ENCODE measurements at regions not wholly inside any gene's neighbourhood (a gene's known extent, or its start where the extent isn't known, plus 50 kb on each side); places are given as distances from the start of the nearest gene placed in this dataset.

GRCh38 chr3:165343185-165343584 is 147.0 kb upstream of the SLITRK3 start:
- ChIA-PET CTCF (no interaction called here), RAD21 (ENCODE audit: unreplicated experiment) (interaction anchor here (0.9 kb wide), 1 partner anchor 9 kb away, joined by 3 read pairs; no protein-coding TSS in a partner anchor), POLR2A (no interaction called here), SMC1A (ENCODE audit: uncharacterized antibody, unreplicated experiment) (interaction anchor here (1.1 to 1.8 kb wide), 3 partner anchors 145 to 510 kb away, joined by 3 to 4 read pairs (median 3); no protein-coding TSS in a partner anchor)
- no peak overlapping the region for H3K27ac ChIP-seq (ENCODE audit: control insufficient read depth, insufficient read depth)
- ATAC-seq (no peak; the same call in 2 of the 3 replicates), DNase-seq (ENCODE audit: low read depth, low spot score) (no peak), FAIRE-seq (no peak)
- no peaks in the 10 kb centered on the region for H4K20me1 ChIP-seq (ENCODE audit: control insufficient read depth, insufficient read depth)
- no peaks in the 10 kb centered on the region for H3K79me2 ChIP-seq (ENCODE audit: control insufficient read depth, insufficient read depth, low read length)
- intact Hi-C loops (cut with micrococcal nuclease; ENCODE audit: unreplicated experiment) (no loop called here), in situ Hi-C loops (cut with MboI) (no loop called here)
- BruUV-seq (replicated peaks): no TSS peak
- H3K4me1 ChIP-seq (ENCODE audit: control insufficient read depth, insufficient read depth, low read length): no peaks in the 10 kb centered on the region
- WGBS (ENCODE audit: insufficient coverage, insufficient replicate concordance, low lambda C conversion rate, missing lambda C conversion rate): 39% methylated on average over 1 of the region's 1 CpG
- no peak overlapping the region for H3K4me2 ChIP-seq (ENCODE audit: control insufficient read depth, insufficient read depth)
- H3K36me3 ChIP-seq (ENCODE audit: control insufficient read depth in 2 of 2, insufficient read depth in 2 of 2, low read length in 1 of 2): no peaks in the 10 kb centered on the region
- no peaks in the 10 kb centered on the region for H3K9me3 ChIP-seq (replicated peaks; ENCODE audit: control insufficient read depth, insufficient read depth, low read length)
- H3K4me3 ChIP-seq: no peak overlapping the region
- H3K9ac ChIP-seq (ENCODE audit: control insufficient read depth, insufficient read depth, low read length): no peak overlapping the region
- no peak overlapping the region for H2AFZ ChIP-seq (ENCODE audit: control insufficient read depth, low read depth, low read length)
- no peaks in the 10 kb centered on the region for H3K27me3 ChIP-seq (replicated peaks in 1 of 2; ENCODE audit: control insufficient read depth in 2 of 2, insufficient read depth in 2 of 2, low read length in 1 of 2)
- TF ChIP-seq FOXM1 (IDR thresholded peaks at IDR 0.05; ENCODE audit: low read depth, low read length) (no peak), BHLHE40 (IDR thresholded peaks at IDR 0.05; ENCODE audit: borderline replicate concordance in 1 of 2, low read depth in 2 of 2, low read length in 1 of 2) (no peak), KDM1A (IDR thresholded peaks at IDR 0.05; ENCODE audit: borderline replicate concordance) (no peak), NR2C2 (IDR thresholded peaks at IDR 0.05; ENCODE audit: borderline replicate concordance, control insufficient read depth, insufficient read length, low read depth) (no peak), RAD21 (IDR thresholded peaks at IDR 0.05; ENCODE audit: insufficient read depth, low read depth, low read length) (no peak), TCF3 (IDR thresholded peaks at IDR 0.05; ENCODE audit: borderline replicate concordance, insufficient read depth, low read depth, low read length) (no peak), ZBTB33 (IDR thresholded peaks at IDR 0.05) (no peak), NKRF (conservative IDR thresholded peaks at IDR 0.05) (no peak), CHD4 (IDR thresholded peaks at IDR 0.05) (no peak), FOS (IDR thresholded peaks at IDR 0.05; ENCODE audit: borderline replicate concordance, extremely low read depth, insufficient read length) (no peak), CEBPZ (IDR thresholded peaks at IDR 0.05; ENCODE audit: low read depth, low read length) (no peak), ZNF217 (IDR thresholded peaks at IDR 0.05) (no peak), SUZ12 (IDR thresholded peaks at IDR 0.05; ENCODE audit: unreplicated experiment) (no peak), PAX8 (IDR thresholded peaks at IDR 0.05) (no peak), ETV6 (conservative IDR thresholded peaks at IDR 0.05 in 1 of 2, IDR thresholded peaks at IDR 0.05 in 1 of 2; ENCODE audit: borderline replicate concordance in 1 of 2, low read depth in 1 of 2) (no peak), SREBF2 (IDR thresholded peaks at IDR 0.05; ENCODE audit: low read length) (no peak)
- TF ChIP-seq, protein P1, sequence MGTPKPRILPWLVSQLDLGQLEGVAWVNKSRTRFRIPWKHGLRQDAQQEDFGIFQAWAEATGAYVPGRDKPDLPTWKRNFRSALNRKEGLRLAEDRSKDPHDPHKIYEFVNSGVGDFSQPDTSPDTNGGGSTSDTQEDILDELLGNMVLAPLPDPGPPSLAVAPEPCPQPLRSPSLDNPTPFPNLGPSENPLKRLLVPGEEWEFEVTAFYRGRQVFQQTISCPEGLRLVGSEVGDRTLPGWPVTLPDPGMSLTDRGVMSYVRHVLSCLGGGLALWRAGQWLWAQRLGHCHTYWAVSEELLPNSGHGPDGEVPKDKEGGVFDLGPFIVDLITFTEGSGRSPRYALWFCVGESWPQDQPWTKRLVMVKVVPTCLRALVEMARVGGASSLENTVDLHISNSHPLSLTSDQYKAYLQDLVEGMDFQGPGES (IDR thresholded peaks at IDR 0.05): no peak

Data from GM12878 (cell line).